Esophagus muscularis mucosa (tissue), 4 donors: ENCODE measurements at regions not wholly inside any gene's neighbourhood (a gene's known extent, or its start where the extent isn't known, plus 50 kb on each side); places are given as distances from the start of the nearest gene placed in this dataset.

ENCODE experiments used
- EP300 ChIP-seq: sonication (generic); formaldehyde crosslinking; IDR thresholded peaks from one replicate; pipeline ENCODE4 v1.6.1; 2017; ENCODE audit warnings: antibody characterized with exemption
- POLR2A ChIP-seq: fragments of 450-650 bp; IDR thresholded peaks from one replicate; pipeline ENCODE4 v1.6.1; 2017; ENCODE audit warnings: antibody characterized with exemption, moderate library complexity, mild to moderate bottlenecking, low read depth
- TF ChIP-seq, protein P1 (sequence below), 3 experiments: fragments of 200-600 bp in 2 of 3; fragments of 450-650 bp in 1 of 3; sonication (generic) in 2 of 3; IDR thresholded peaks; one replicate each; pipeline ENCODE4 v1.5.1; 2017 to 2019; ENCODE audit warnings: antibody characterized with exemption in 3 of 3, mild to moderate bottlenecking in 2 of 3, moderate library complexity in 1 of 3

DNA sequence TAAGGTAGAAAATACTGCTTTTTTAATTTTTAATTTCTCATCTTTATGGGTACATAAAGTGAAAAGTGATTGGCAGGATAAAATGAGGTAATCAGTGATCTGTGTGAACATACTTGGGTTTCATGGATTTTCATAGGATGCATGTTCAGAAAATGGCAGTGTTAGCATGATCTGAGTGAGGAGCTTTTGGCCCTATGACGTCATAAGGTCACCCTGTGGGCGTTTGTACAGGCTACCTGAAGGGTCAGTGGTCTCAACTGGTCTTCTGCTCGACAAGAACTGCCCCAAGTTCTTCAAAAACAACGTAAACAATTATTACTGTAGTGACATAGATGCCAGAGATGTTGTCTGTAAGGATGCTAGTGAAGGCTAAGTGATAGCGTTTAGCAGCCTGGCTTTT, 124.5 kb upstream of the OSTN start:
- TF ChIP-seq, protein P1, sequence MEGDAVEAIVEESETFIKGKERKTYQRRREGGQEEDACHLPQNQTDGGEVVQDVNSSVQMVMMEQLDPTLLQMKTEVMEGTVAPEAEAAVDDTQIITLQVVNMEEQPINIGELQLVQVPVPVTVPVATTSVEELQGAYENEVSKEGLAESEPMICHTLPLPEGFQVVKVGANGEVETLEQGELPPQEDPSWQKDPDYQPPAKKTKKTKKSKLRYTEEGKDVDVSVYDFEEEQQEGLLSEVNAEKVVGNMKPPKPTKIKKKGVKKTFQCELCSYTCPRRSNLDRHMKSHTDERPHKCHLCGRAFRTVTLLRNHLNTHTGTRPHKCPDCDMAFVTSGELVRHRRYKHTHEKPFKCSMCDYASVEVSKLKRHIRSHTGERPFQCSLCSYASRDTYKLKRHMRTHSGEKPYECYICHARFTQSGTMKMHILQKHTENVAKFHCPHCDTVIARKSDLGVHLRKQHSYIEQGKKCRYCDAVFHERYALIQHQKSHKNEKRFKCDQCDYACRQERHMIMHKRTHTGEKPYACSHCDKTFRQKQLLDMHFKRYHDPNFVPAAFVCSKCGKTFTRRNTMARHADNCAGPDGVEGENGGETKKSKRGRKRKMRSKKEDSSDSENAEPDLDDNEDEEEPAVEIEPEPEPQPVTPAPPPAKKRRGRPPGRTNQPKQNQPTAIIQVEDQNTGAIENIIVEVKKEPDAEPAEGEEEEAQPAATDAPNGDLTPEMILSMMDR (IDR thresholded peaks at IDR 0.05) = no peak
- no peak for TF ChIP-seq EP300
- no peak for TF ChIP-seq POLR2A
